HEK293 (cell line): ENCODE measurements at regions not wholly inside any gene's neighbourhood (a gene's known extent, or its start where the extent isn't known, plus 50 kb on each side); places are given as distances from the start of the nearest gene placed in this dataset.

Experiments
- CTCF ChIA-PET: fragments of 350-600 bp; formaldehyde crosslinking; extraction: SDS; loops from one replicate; lab custom pipeline; 2021; ENCODE audit warnings: antibody characterized with exemption; lab: Yijun Ruan, JAX
- POLR2A ChIA-PET: fragments of 300-600 bp; formaldehyde crosslinking; extraction: SDS; loops from one replicate; lab custom pipeline; 2020; ENCODE audit warnings: antibody characterized with exemption, inconsistent platforms; lab: Yijun Ruan, JAX
- H3K27ac ChIP-seq: fragments of 200-500 bp; sonication (Bioruptor generic); 2 replicates; pipeline ENCODE4 v1.5.1; 2014; ENCODE audit warnings: low read depth, low read length, control low read depth, inconsistent platforms; ENCODE audit errors: extremely low read depth
- H3K36me3 ChIP-seq, 2 experiments: fragments of 200-500 bp in 1 of 2; sonication (Bioruptor generic) in 1 of 2; 1 replicate in 1 of 2; 2 replicates in 1 of 2; pipeline ENCODE4 v1.5.1; 2014 to 2017; ENCODE audit warnings: inconsistent platforms in 2 of 2, low read length in 2 of 2; ENCODE audit not compliant: control insufficient read depth in 2 of 2, insufficient read depth in 1 of 2
- H3K4me1 ChIP-seq: fragments of 200-500 bp; sonication (Bioruptor generic); 2 replicates; pipeline ENCODE4 v1.5.1; 2014; ENCODE audit warnings: mild to moderate bottlenecking, low read length, inconsistent platforms; ENCODE audit not compliant: control insufficient read depth, insufficient read depth
- H3K4me3 ChIP-seq: 2 replicates; pipeline ENCODE4 v1.5.1; 2011; ENCODE audit warnings: low read depth, mild to moderate bottlenecking, control low read depth, low read length, moderate library complexity
- H3K9me3 ChIP-seq: fragments of 200-500 bp; sonication (Bioruptor generic); 2 replicates; pipeline ENCODE4 v1.5.1; 2014; ENCODE audit warnings: low read depth, low read length, inconsistent platforms; ENCODE audit not compliant: control insufficient read depth, insufficient read depth
- GFI1B ChIP-seq: fragments of 450-650 bp; formaldehyde crosslinking; IDR thresholded peaks from 2 replicates; pipeline ENCODE4 v1.5.1; 2016; ENCODE audit warnings: missing biosample characterization, missing genetic modification characterization
- KLF7 ChIP-seq: fragments of 450-650 bp; formaldehyde crosslinking; IDR thresholded peaks from 2 replicates; pipeline ENCODE4 v1.5.1; 2016; ENCODE audit warnings: missing biosample characterization, missing genetic modification characterization, borderline replicate concordance
- REPIN1 ChIP-seq: fragments of 450-650 bp; formaldehyde crosslinking; IDR thresholded peaks from 2 replicates; pipeline ENCODE4 v1.5.1; 2017; ENCODE audit warnings: missing biosample characterization, missing genetic modification characterization, low read depth
- SCRT1 ChIP-seq: fragments of 450-650 bp; formaldehyde crosslinking; IDR thresholded peaks from 2 replicates; pipeline ENCODE4 v1.5.1; 2016; ENCODE audit warnings: missing biosample characterization, missing genetic modification characterization, borderline replicate concordance
- SCRT2 ChIP-seq: fragments of 450-650 bp; formaldehyde crosslinking; IDR thresholded peaks from 2 replicates; pipeline ENCODE4 v1.5.1; 2016; ENCODE audit warnings: missing biosample characterization, missing genetic modification characterization
- SP2 ChIP-seq: fragments of 450-650 bp; formaldehyde crosslinking; IDR thresholded peaks from 2 replicates; pipeline ENCODE4 v1.5.1; 2016; ENCODE audit warnings: missing biosample characterization, missing genetic modification characterization
- SP3 ChIP-seq: fragments of 450-650 bp; formaldehyde crosslinking; IDR thresholded peaks from 2 replicates; pipeline ENCODE4 v1.5.1; 2016; ENCODE audit warnings: missing biosample characterization, missing genetic modification characterization
- TCF7L2 ChIP-seq: IDR thresholded peaks from 2 replicates; pipeline ENCODE4 v1.6.1; 2011; ENCODE audit warnings: low read depth, mild to moderate bottlenecking, inconsistent platforms, low read length, moderate library complexity, borderline replicate concordance
- ZFHX2 ChIP-seq: fragments of 450-650 bp; formaldehyde crosslinking; conservative IDR thresholded peaks from 2 replicates; pipeline ENCODE4 v1.5.1; 2016; ENCODE audit warnings: missing biosample characterization, missing genetic modification characterization
- ZNF114 ChIP-seq: fragments of 450-650 bp; formaldehyde crosslinking; IDR thresholded peaks from 2 replicates; pipeline ENCODE4 v1.5.0; 2017; ENCODE audit warnings: missing biosample characterization, missing genetic modification characterization
- ZNF140 ChIP-seq: fragments of 450-650 bp; formaldehyde crosslinking; IDR thresholded peaks from 2 replicates; pipeline ENCODE4 v1.5.1; 2016; ENCODE audit warnings: missing biosample characterization, missing genetic modification characterization
- ZNF157 ChIP-seq: fragments of 450-650 bp; formaldehyde crosslinking; IDR thresholded peaks from 2 replicates; pipeline ENCODE4 v1.5.1; 2016; ENCODE audit warnings: missing biosample characterization, missing genetic modification characterization
- ZNF211 ChIP-seq: fragments of 450-650 bp; formaldehyde crosslinking; IDR thresholded peaks from 2 replicates; pipeline ENCODE4 v1.5.1; 2016; ENCODE audit warnings: low read depth, missing biosample characterization, missing genetic modification characterization
- ZNF404 ChIP-seq: fragments of 450-650 bp; formaldehyde crosslinking; IDR thresholded peaks from 2 replicates; pipeline ENCODE4 v1.5.1; 2017; ENCODE audit warnings: missing biosample characterization, missing genetic modification characterization
- ZNF423 ChIP-seq: fragments of 450-650 bp; formaldehyde crosslinking; IDR thresholded peaks from 2 replicates; pipeline ENCODE4 v1.5.1; 2016; ENCODE audit warnings: missing biosample characterization, missing genetic modification characterization
- ZNF510 ChIP-seq: fragments of 450-650 bp; formaldehyde crosslinking; IDR thresholded peaks from 2 replicates; pipeline ENCODE4 v1.5.1; 2018; ENCODE audit warnings: mild to moderate bottlenecking, missing genetic modification characterization, missing biosample characterization; ENCODE audit not compliant: insufficient replicate concordance
- ZNF791 ChIP-seq: fragments of 450-650 bp; formaldehyde crosslinking; IDR thresholded peaks from 2 replicates; pipeline ENCODE4 v1.5.1; 2016; ENCODE audit warnings: missing biosample characterization, missing genetic modification characterization
- TF ChIP-seq, protein P1 (sequence below): sonication (generic); formaldehyde crosslinking; IDR thresholded peaks from 2 replicates; pipeline ENCODE4 v1.8.1; 2022; ENCODE audit warnings: mild to moderate bottlenecking, moderate library complexity, missing genetic modification reagents
- TF ChIP-seq, protein P2 (sequence below): fragments of 450-650 bp; IDR thresholded peaks from 2 replicates; pipeline ENCODE4 v1.5.1; 2018; ENCODE audit warnings: missing biosample characterization, mild to moderate bottlenecking, missing genetic modification characterization
- TF ChIP-seq, protein P3 (sequence below): fragments of 450-650 bp; formaldehyde crosslinking; IDR thresholded peaks from 2 replicates; pipeline ENCODE4 v1.5.1; 2017; ENCODE audit warnings: missing biosample characterization, missing genetic modification characterization
- TF ChIP-seq, protein P4 (sequence below): fragments of 450-650 bp; formaldehyde crosslinking; IDR thresholded peaks from 2 replicates; pipeline ENCODE4 v1.5.1; 2016; ENCODE audit warnings: missing biosample characterization, missing genetic modification characterization, borderline replicate concordance

DNA sequence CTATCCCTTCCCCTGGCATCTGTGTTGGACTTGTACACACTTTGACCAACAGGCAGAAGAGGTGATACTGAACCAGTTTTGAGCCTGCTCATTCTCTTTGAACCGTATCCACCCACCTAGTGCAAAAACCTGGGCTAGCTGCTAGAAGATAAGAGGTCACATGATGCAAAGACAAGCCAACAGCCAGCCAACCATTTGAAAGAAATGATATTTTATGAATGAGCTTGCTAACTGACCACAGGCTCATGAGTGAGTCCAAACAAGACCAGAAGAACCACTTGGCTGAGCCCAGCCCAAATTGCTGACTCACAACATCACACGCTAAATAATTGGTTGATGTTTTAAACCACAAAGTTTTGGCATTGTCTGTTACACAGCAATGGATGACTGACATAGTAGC lies 74.0 kb upstream of the CTNNB1 start:
- ChIA-PET POLR2A (interaction anchor here (1.5 kb wide), 1 partner anchor 74 kb away, joined by 3 read pairs; the partner anchor contains the start of gene CTNNB1), CTCF (interaction anchor here (0.7 kb wide), 1 partner anchor 53 kb away, joined by 3 read pairs; no protein-coding TSS in a partner anchor)
- Histone ChIP-seq H3K36me3 (no peaks in the 10 kb centered on the region), H3K4me1 (no peaks in the 10 kb centered on the region), H3K9me3 (no peaks in the 10 kb centered on the region), H3K4me3 (no peak overlapping the region), H3K27ac (no peak overlapping the region)
- TF ChIP-seq, protein P1, sequence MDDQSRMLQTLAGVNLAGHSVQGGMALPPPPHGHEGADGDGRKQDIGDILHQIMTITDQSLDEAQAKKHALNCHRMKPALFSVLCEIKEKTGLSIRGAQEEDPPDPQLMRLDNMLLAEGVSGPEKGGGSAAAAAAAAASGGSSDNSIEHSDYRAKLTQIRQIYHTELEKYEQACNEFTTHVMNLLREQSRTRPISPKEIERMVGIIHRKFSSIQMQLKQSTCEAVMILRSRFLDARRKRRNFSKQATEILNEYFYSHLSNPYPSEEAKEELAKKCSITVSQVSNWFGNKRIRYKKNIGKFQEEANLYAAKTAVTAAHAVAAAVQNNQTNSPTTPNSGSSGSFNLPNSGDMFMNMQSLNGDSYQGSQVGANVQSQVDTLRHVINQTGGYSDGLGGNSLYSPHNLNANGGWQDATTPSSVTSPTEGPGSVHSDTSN = no peak
- TF ChIP-seq ZNF157 (no peak), ZNF791 (tag by site-specific recombination) (no peak)

DNA sequence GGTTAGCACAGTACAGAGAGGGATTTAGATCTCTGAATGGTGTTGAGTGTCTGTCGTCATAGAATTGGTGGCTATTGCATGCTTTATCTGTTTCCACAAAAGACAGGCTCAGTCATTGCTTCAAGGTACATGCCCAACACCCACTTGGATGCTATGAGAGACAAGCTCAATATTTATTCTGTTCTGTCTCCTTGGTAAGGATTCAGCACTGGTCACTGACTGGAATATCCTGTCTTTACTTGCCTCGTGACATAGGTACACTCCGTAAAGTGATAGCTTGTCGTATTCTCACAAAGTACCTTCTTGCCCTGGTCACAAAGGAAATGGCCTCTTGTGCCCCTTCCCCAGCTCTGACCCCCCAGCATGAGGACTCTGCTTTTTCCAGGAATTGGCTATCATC lies 72.8 kb upstream of the CTNNB1 start:
- H3K36me3 ChIP-seq = no peaks in the 10 kb centered on the region
- H3K9me3 ChIP-seq = no peaks in the 10 kb centered on the region
- no peak overlapping the region for H3K27ac ChIP-seq
- H3K4me3 ChIP-seq = no peak overlapping the region
- ChIA-PET CTCF (no interaction called here), POLR2A (interaction anchor here (1.2 to 1.5 kb wide), 2 partner anchors 12 to 73 kb away, joined by 3 read pairs; partner anchors contain the start of gene CTNNB1)
- no peak for TF ChIP-seq SP3
- no peak for TF ChIP-seq SP2
- TF ChIP-seq, protein P2, sequence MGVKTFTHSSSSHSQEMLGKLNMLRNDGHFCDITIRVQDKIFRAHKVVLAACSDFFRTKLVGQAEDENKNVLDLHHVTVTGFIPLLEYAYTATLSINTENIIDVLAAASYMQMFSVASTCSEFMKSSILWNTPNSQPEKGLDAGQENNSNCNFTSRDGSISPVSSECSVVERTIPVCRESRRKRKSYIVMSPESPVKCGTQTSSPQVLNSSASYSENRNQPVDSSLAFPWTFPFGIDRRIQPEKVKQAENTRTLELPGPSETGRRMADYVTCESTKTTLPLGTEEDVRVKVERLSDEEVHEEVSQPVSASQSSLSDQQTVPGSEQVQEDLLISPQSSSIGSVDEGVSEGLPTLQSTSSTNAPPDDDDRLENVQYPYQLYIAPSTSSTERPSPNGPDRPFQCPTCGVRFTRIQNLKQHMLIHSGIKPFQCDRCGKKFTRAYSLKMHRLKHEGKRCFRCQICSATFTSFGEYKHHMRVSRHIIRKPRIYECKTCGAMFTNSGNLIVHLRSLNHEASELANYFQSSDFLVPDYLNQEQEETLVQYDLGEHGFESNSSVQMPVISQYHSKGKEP (tag by site-specific recombination) = no peak
- TF ChIP-seq ZNF423 (tag by site-specific recombination) = no peak
- no peak for TF ChIP-seq GFI1B (tag by site-specific recombination)
- no peak for TF ChIP-seq ZFHX2 (tag by site-specific recombination)
- TF ChIP-seq KLF7 (tag by site-specific recombination) = no peak
- TF ChIP-seq ZNF404 (tag by site-specific recombination) = no peak
- TF ChIP-seq SCRT2 (tag by site-specific recombination) = no peak
- no peak for TF ChIP-seq ZNF140
- no peaks in the 10 kb centered on the region for H3K4me1 ChIP-seq

DNA sequence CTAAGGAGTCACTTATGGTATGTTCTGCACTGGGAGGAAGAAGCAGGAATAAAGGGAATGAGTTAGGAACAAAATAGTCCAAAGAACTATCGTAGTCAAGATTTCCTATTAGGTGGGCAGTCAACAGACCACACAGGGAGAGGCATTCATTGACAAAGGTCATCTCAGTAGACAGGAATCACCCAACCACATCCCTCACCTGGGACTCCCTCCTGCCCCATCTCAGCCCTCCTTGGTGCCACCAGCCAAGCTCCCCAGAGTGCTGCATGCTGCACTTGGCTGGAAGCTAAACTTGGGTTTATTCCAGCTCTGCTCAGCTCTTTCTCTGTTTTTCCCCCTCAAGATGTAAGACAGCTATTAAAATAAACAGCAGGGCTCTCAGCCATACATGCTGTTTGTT lies 72.3 kb upstream of the CTNNB1 start:
- no peaks in the 10 kb centered on the region for H3K4me1 ChIP-seq
- H3K27ac ChIP-seq = no peak overlapping the region
- no peaks in the 10 kb centered on the region for H3K9me3 ChIP-seq
- ChIA-PET CTCF (no interaction called here), POLR2A (interaction anchor here (1.2 to 1.5 kb wide), 2 partner anchors 11 to 72 kb away, joined by 3 read pairs; partner anchors contain the start of gene CTNNB1)
- TF ChIP-seq ZNF114 (tag by site-specific recombination) (no peak), SCRT1 (tag by site-specific recombination) (no peak), REPIN1 (no peak), ZNF211 (tag by site-specific recombination) (no peak), ZNF510 (tag by site-specific recombination) (no peak), TCF7L2 (no peak)
- TF ChIP-seq, protein P3, sequence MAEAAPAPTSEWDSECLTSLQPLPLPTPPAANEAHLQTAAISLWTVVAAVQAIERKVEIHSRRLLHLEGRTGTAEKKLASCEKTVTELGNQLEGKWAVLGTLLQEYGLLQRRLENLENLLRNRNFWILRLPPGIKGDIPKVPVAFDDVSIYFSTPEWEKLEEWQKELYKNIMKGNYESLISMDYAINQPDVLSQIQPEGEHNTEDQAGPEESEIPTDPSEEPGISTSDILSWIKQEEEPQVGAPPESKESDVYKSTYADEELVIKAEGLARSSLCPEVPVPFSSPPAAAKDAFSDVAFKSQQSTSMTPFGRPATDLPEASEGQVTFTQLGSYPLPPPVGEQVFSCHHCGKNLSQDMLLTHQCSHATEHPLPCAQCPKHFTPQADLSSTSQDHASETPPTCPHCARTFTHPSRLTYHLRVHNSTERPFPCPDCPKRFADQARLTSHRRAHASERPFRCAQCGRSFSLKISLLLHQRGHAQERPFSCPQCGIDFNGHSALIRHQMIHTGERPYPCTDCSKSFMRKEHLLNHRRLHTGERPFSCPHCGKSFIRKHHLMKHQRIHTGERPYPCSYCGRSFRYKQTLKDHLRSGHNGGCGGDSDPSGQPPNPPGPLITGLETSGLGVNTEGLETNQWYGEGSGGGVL (tag by site-specific recombination) = no peak
- TF ChIP-seq, protein P4, sequence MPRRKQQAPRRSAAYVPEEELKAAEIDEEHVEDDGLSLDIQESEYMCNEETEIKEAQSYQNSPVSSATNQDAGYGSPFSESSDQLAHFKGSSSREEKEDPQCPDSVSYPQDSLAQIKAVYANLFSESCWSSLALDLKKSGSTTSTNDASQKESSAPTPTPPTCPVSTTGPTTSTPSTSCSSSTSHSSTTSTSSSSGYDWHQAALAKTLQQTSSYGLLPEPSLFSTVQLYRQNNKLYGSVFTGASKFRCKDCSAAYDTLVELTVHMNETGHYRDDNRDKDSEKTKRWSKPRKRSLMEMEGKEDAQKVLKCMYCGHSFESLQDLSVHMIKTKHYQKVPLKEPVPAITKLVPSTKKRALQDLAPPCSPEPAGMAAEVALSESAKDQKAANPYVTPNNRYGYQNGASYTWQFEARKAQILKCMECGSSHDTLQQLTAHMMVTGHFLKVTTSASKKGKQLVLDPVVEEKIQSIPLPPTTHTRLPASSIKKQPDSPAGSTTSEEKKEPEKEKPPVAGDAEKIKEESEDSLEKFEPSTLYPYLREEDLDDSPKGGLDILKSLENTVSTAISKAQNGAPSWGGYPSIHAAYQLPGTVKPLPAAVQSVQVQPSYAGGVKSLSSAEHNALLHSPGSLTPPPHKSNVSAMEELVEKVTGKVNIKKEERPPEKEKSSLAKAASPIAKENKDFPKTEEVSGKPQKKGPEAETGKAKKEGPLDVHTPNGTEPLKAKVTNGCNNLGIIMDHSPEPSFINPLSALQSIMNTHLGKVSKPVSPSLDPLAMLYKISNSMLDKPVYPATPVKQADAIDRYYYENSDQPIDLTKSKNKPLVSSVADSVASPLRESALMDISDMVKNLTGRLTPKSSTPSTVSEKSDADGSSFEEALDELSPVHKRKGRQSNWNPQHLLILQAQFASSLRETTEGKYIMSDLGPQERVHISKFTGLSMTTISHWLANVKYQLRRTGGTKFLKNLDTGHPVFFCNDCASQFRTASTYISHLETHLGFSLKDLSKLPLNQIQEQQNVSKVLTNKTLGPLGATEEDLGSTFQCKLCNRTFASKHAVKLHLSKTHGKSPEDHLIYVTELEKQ = no peak
- no peak overlapping the region for H3K4me3 ChIP-seq
- H3K36me3 ChIP-seq = no peaks in the 10 kb centered on the region
